HL-60/S4 treated with phorbol 12-myristate 13-acetate at 8.2 ng/mL for 4 days and 3 days (cell line): ENCODE measurements at regions not wholly inside any gene's neighbourhood (a gene's known extent, or its start where the extent isn't known, plus 50 kb on each side); places are given as distances from the start of the nearest gene placed in this dataset.
"Not testable (repeated sequence)": the region's sequence is repeated elsewhere in the genome, so short reads cannot be mapped to it uniquely, and the experiment has no call there.

Experiments
- in situ Hi-C: fragments of 300-500 bp; cut with MboI; formaldehyde crosslinking; loops from 2 replicates; pipeline ENCODE4 v1.15.0; 2022; ENCODE audit warnings: low sequenced_read_pairs

- in situ Hi-C loops = no loop called here
These were observed 783.0 kb downstream of the TMEM121 start for GRCh38 chr14:106309423-106309822.

GRCh38 chr14:106315436-106315835, 789.1 kb downstream of the TMEM121 start:
- in situ Hi-C loops = no loop called here

GRCh38 chr14:106317593-106317992, 791.2 kb downstream of the TMEM121 start:
- in situ Hi-C loops = no loop called here

GRCh38 chr14:106318700-106319099, 792.3 kb downstream of the TMEM121 start:
- in situ Hi-C loops = no loop called here

GRCh38 chr14:106323970-106324369, 797.6 kb downstream of the TMEM121 start:
- in situ Hi-C loops = not testable (repeated sequence)

- in situ Hi-C loops = no loop called here
These were observed 800.9 kb downstream of the TMEM121 start for GRCh38 chr14:106327234-106327633.

GRCh38 chr14:106327702-106328353, 801.4 kb downstream of the TMEM121 start:
- in situ Hi-C loops = not testable (repeated sequence)

GRCh38 chr14:106329243-106329642, 802.9 kb downstream of the TMEM121 start:
- in situ Hi-C loops = not testable (repeated sequence)

GRCh38 chr14:106329987-106330774, 803.8 kb downstream of the TMEM121 start:
- in situ Hi-C loops = not testable (repeated sequence)

GRCh38 chr14:106334428-106335109, 808.2 kb downstream of the TMEM121 start:
- in situ Hi-C loops = not testable (repeated sequence)

- in situ Hi-C loops = not testable (repeated sequence)
These were observed 808.7 kb downstream of the TMEM121 start for GRCh38 chr14:106335110-106335429.

GRCh38 chr14:106338775-106339174, 812.4 kb downstream of the TMEM121 start:
- in situ Hi-C loops = not testable (repeated sequence)

GRCh38 chr14:106340658-106341057, 814.3 kb downstream of the TMEM121 start:
- in situ Hi-C loops = not testable (repeated sequence)

GRCh38 chr14:106341161-106341560, 814.8 kb downstream of the TMEM121 start:
- in situ Hi-C loops = not testable (repeated sequence)

- in situ Hi-C loops = no loop called here
These were observed 817.2 kb downstream of the TMEM121 start for GRCh38 chr14:106343626-106344025.

GRCh38 chr14:106344065-106344614, 817.8 kb downstream of the TMEM121 start:
- in situ Hi-C loops = not testable (repeated sequence)

GRCh38 chr14:106344791-106345479, 818.6 kb downstream of the TMEM121 start:
- in situ Hi-C loops = not testable (repeated sequence)

- in situ Hi-C loops = no loop called here
These were observed 819.7 kb downstream of the TMEM121 start for GRCh38 chr14:106346084-106346483.

- in situ Hi-C loops = no loop called here
These were observed 820.3 kb downstream of the TMEM121 start for GRCh38 chr14:106346534-106347290.

GRCh38 chr14:106347291-106347778, 821.0 kb downstream of the TMEM121 start:
- in situ Hi-C loops = no loop called here
